ENCODE measurements at regions not wholly inside any gene's neighbourhood (a gene's known extent, or its start where the extent isn't known, plus 50 kb on each side); places are given as distances from the start of the nearest gene placed in this dataset.
"Not testable (repeated sequence)": the region's sequence is repeated elsewhere in the genome, so short reads cannot be mapped to it uniquely, and the experiment has no call there.

DNA sequence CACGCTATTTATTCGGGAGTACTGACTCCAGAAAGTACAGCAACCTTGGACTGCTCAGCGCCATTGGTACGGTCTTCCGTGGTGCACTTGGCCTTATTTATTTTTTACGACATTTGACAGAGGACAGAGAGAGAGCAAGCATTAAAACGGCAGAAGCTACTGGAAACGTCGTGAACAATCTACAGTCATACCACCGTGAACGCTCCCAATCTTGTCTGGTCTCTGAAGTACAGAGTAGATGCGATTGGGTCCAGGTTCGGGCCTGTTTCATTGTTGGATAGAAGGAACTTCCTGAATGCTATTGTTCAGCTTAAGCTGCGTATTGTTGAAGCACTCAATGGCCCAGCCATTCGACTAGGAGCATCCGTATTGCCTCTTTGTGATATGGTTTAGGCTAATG lies 53.2 kb upstream of the TBL1X start:
- TF ChIP-seq, protein P1, sequence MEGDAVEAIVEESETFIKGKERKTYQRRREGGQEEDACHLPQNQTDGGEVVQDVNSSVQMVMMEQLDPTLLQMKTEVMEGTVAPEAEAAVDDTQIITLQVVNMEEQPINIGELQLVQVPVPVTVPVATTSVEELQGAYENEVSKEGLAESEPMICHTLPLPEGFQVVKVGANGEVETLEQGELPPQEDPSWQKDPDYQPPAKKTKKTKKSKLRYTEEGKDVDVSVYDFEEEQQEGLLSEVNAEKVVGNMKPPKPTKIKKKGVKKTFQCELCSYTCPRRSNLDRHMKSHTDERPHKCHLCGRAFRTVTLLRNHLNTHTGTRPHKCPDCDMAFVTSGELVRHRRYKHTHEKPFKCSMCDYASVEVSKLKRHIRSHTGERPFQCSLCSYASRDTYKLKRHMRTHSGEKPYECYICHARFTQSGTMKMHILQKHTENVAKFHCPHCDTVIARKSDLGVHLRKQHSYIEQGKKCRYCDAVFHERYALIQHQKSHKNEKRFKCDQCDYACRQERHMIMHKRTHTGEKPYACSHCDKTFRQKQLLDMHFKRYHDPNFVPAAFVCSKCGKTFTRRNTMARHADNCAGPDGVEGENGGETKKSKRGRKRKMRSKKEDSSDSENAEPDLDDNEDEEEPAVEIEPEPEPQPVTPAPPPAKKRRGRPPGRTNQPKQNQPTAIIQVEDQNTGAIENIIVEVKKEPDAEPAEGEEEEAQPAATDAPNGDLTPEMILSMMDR (conservative IDR thresholded peaks at IDR 0.05; ENCODE audit: low read depth, low read length) = not testable (repeated sequence)
- not testable (repeated sequence) for TF ChIP-seq EZH2 (IDR thresholded peaks at IDR 0.05; ENCODE audit: low read length, unreplicated experiment)

Data from PC-3 (cell line).